OCI-LY3 (cell line): ENCODE measurements at regions not wholly inside any gene's neighbourhood (a gene's known extent, or its start where the extent isn't known, plus 50 kb on each side); places are given as distances from the start of the nearest gene placed in this dataset.

Source experiments
- H2AFZ ChIP-seq: fragments of 200-600, 300-600 bp; shearing (Covaris generic); 2 replicates; pipeline ENCODE4 v1.6.0; 2014; ENCODE audit warnings: antibody characterized with exemption, low read depth, low read length
- H3K27ac ChIP-seq: fragments of 200-600, 300-600 bp; sonication (generic); 2 replicates; pipeline ENCODE4 v1.5.1; 2014; ENCODE audit warnings: mild to moderate bottlenecking, low read length, moderate library complexity, mixed read lengths
- H3K27me3 ChIP-seq: fragments of 200-600, 300-600 bp; sonication (generic); 2 replicates; pipeline ENCODE4 v1.6.1; 2014; ENCODE audit warnings: low read depth, low read length, mixed read lengths
- H3K36me3 ChIP-seq: fragments of 200-600, 300-600 bp; sonication (generic); replicated peaks from 2 replicates; pipeline ENCODE3; 2014; ENCODE audit warnings: low read depth, low read length, mixed read lengths
- H3K4me1 ChIP-seq: fragments of 300-600, 200-600 bp; sonication (generic); 2 replicates; pipeline ENCODE4 v1.6.1; 2014; ENCODE audit warnings: low read length, mixed read lengths
- H3K4me2 ChIP-seq: fragments of 200-600, 300-600 bp; sonication (generic); 2 replicates; pipeline ENCODE4 v1.6.1; 2014; ENCODE audit warnings: low read length, mixed read lengths
- H3K4me3 ChIP-seq: fragments of 300-600, 200-600 bp; sonication (generic); 2 replicates; pipeline ENCODE4 v1.5.1; 2014; ENCODE audit warnings: antibody characterized with exemption, mild to moderate bottlenecking, low read length, moderate library complexity
- H3K79me2 ChIP-seq: fragments of 300-600, 200-600 bp; shearing (Covaris generic); 2 replicates; pipeline ENCODE4 v1.6.1; 2014; ENCODE audit warnings: mild to moderate bottlenecking, low read length, mixed read lengths
- H3K9ac ChIP-seq: fragments of 300-600, 200-600 bp; shearing (Covaris generic); 2 replicates; pipeline ENCODE4 v1.6.0; 2014; ENCODE audit warnings: mild to moderate bottlenecking, low read length, moderate library complexity
- H3K9me3 ChIP-seq: fragments of 200-600, 300-600 bp; shearing (Covaris generic); 2 replicates; pipeline ENCODE4 v1.6.1; 2014; ENCODE audit warnings: low read length, mixed read lengths; ENCODE audit not compliant: insufficient read depth
- H4K20me1 ChIP-seq: fragments of 200-600, 300-600 bp; sonication (generic); 2 replicates; pipeline ENCODE4 v1.6.1; 2016; ENCODE audit warnings: low read length, mixed read lengths; ENCODE audit not compliant: insufficient read depth
- EZH2phosphoT487 ChIP-seq: fragments of 200-600 bp; shearing (Covaris generic); IDR thresholded peaks from 2 replicates; pipeline ENCODE4 v1.6.1; 2018; ENCODE audit warnings: antibody characterized with exemption, mixed run types, low read depth
- TF ChIP-seq, protein P1 (sequence below): fragments of 200-600, 300-600 bp; sonication (generic); IDR thresholded peaks from 2 replicates; pipeline ENCODE4 v1.5.1; 2014; ENCODE audit warnings: antibody characterized with exemption, low read length, low read depth

DNA sequence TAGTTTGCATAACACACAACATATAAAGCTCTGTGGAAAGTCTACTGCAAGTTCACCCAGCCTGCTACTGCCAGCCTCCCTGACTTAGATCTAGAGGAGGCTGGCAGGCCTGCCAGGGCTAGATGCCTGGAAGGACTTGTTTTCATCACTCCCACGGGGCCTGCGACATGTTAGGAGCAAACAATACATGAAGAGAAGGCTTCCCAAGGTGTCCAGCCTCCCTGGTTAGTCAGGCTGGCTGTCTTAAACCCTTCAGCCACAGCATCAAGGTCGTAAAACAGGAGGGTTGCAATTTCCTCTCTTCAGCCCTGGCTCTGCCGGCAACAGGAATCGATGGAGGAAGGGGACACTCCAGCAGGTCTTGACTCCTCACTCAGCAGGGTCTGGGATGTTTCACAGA lies 104.5 kb downstream of the NGF start:
- no peak overlapping the region for H2AFZ ChIP-seq
- no peak overlapping the region for H3K4me3 ChIP-seq
- H3K27ac ChIP-seq: no peak overlapping the region
- no peaks in the 10 kb centered on the region for H4K20me1 ChIP-seq
- no peak overlapping the region for H3K4me2 ChIP-seq
- no peaks in the 10 kb centered on the region for H3K36me3 ChIP-seq
- no peaks in the 10 kb centered on the region for H3K79me2 ChIP-seq
- H3K9ac ChIP-seq: no peak overlapping the region
- no peaks in the 10 kb centered on the region for H3K9me3 ChIP-seq
- no peaks in the 10 kb centered on the region for H3K27me3 ChIP-seq
- TF ChIP-seq, protein P1, sequence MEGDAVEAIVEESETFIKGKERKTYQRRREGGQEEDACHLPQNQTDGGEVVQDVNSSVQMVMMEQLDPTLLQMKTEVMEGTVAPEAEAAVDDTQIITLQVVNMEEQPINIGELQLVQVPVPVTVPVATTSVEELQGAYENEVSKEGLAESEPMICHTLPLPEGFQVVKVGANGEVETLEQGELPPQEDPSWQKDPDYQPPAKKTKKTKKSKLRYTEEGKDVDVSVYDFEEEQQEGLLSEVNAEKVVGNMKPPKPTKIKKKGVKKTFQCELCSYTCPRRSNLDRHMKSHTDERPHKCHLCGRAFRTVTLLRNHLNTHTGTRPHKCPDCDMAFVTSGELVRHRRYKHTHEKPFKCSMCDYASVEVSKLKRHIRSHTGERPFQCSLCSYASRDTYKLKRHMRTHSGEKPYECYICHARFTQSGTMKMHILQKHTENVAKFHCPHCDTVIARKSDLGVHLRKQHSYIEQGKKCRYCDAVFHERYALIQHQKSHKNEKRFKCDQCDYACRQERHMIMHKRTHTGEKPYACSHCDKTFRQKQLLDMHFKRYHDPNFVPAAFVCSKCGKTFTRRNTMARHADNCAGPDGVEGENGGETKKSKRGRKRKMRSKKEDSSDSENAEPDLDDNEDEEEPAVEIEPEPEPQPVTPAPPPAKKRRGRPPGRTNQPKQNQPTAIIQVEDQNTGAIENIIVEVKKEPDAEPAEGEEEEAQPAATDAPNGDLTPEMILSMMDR: no peak
- no peak for TF ChIP-seq EZH2phosphoT487
- no peaks in the 10 kb centered on the region for H3K4me1 ChIP-seq

DNA sequence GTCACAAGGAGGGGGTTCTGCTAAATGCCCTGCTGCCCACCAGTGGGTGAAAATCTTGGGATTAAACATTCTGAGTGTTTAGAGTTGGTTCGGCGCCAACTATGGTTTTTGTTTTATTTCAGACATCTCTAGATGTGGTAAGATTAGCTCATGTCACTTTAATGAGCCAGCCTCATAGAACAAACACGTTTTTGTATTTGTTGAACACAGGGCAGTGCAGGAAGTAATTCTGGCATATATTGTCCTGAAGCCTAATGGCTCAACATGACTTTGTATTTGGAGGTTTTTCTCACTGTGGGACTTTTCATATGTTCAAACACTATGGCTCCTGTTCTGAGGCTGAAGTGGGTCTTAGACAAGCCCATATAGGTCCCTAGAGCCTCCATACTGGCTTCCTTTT lies 107.8 kb downstream of the NGF start:
- no peaks in the 10 kb centered on the region for H3K79me2 ChIP-seq
- H3K36me3 ChIP-seq: no peaks in the 10 kb centered on the region
- H3K4me1 ChIP-seq: no peaks in the 10 kb centered on the region
- no peak overlapping the region for H3K4me2 ChIP-seq
- H3K9me3 ChIP-seq: no peaks in the 10 kb centered on the region
- no peaks in the 10 kb centered on the region for H3K27me3 ChIP-seq
- no peak overlapping the region for H3K9ac ChIP-seq
- TF ChIP-seq EZH2phosphoT487: no peak
- TF ChIP-seq, protein P1: no peak
- no peak overlapping the region for H2AFZ ChIP-seq
- H3K4me3 ChIP-seq: no peak overlapping the region
- H3K27ac ChIP-seq: no peak overlapping the region
- no peaks in the 10 kb centered on the region for H4K20me1 ChIP-seq

DNA sequence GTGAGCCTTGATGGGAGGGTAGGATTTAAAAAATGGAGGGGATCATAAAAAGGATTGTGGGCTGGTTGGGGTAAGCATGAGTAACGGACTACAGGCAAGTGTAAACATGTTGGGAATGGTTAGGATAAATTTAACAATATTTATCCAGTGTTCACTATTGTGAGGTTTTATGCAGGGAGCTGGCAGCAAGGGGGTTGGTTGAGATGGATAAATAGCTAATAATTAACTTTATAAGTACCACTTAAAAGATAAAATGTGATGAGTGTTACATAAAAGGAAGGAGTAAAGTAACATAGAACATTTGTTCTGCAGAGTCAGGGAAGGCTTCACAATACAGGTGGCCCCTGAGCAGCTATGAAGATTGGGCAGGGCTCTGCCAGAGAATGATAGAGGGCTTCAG lies 109.0 kb downstream of the NGF start:
- no peaks in the 10 kb centered on the region for H3K9me3 ChIP-seq
- no peak overlapping the region for H3K9ac ChIP-seq
- no peaks in the 10 kb centered on the region for H3K36me3 ChIP-seq
- no peaks in the 10 kb centered on the region for H3K27me3 ChIP-seq
- no peak overlapping the region for H3K4me2 ChIP-seq
- H3K27ac ChIP-seq: no peak overlapping the region
- no peaks in the 10 kb centered on the region for H3K79me2 ChIP-seq
- no peaks in the 10 kb centered on the region for H4K20me1 ChIP-seq
- H3K4me3 ChIP-seq: no peak overlapping the region
- no peaks in the 10 kb centered on the region for H3K4me1 ChIP-seq
- no peak overlapping the region for H2AFZ ChIP-seq
- no peak for TF ChIP-seq EZH2phosphoT487
- TF ChIP-seq, protein P1: no peak

DNA sequence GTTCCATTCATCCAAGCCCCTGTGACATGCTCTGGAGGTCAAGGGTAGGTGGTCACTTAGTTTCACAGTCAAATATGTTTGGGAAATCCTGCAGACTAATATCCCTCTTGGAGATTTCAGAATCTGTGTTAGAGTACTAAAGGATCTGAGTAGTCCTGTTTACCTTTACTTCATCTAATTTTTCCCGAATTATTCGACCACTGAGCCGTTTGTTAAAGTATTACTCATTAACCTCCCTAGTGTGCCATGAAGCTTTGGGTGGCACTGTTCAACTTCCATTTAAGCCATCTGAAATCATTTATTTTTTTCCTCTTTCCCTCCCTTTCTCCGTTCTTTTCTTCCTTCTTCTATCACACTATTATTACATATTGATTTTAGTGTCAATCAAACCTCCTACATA lies 109.9 kb downstream of the NGF start:
- no peaks in the 10 kb centered on the region for H3K9me3 ChIP-seq
- H4K20me1 ChIP-seq: no peaks in the 10 kb centered on the region
- no peak overlapping the region for H3K4me3 ChIP-seq
- no peak overlapping the region for H2AFZ ChIP-seq
- H3K79me2 ChIP-seq: no peaks in the 10 kb centered on the region
- H3K4me1 ChIP-seq: no peaks in the 10 kb centered on the region
- H3K27me3 ChIP-seq: no peaks in the 10 kb centered on the region
- H3K27ac ChIP-seq: no peak overlapping the region
- TF ChIP-seq, protein P1: no peak
- TF ChIP-seq EZH2phosphoT487: no peak
- H3K9ac ChIP-seq: no peak overlapping the region
- H3K36me3 ChIP-seq: no peaks in the 10 kb centered on the region
- no peak overlapping the region for H3K4me2 ChIP-seq
